SK-N-SH treated with all-trans-retinoic acid at 6 μM for 48 hours (cell line): ENCODE measurements at regions not wholly inside any gene's neighbourhood (a gene's known extent, or its start where the extent isn't known, plus 50 kb on each side); places are given as distances from the start of the nearest gene placed in this dataset.
"Not testable (repeated sequence)": the region's sequence is repeated elsewhere in the genome, so short reads cannot be mapped to it uniquely, and the experiment has no call there.

Source experiments
- ATAC-seq: fragments of 200-7000 bp; cut with Tn5 transposase; 3 replicates; pipeline ENCODE4 v1.9.1; 2020; ENCODE audit warnings: mild to moderate bottlenecking, moderate library complexity
- ARNTL ChIP-seq: fragments of 450-650 bp; formaldehyde crosslinking; IDR thresholded peaks from 2 replicates; pipeline ENCODE4 v1.5.0; 2020; ENCODE audit warnings: low read depth, mild to moderate bottlenecking, moderate library complexity, borderline replicate concordance
- BACH2 ChIP-seq: fragments of 250-450 bp; sonication (Bioruptor Pico); IDR thresholded peaks from 2 replicates; pipeline ENCODE4 v1.9.0; 2021; ENCODE audit warnings: mild to moderate bottlenecking, borderline replicate concordance
- CREB5 ChIP-seq: fragments of 250-450 bp; sonication (Bioruptor Pico); IDR thresholded peaks from 2 replicates; pipeline ENCODE4 v1.5.1; 2020; ENCODE audit warnings: low read depth, mild to moderate bottlenecking, moderate library complexity
- CSDC2 ChIP-seq: fragments of 250-450 bp; sonication (Bioruptor Pico); IDR thresholded peaks from 2 replicates; pipeline ENCODE4 v1.5.0; 2020; ENCODE audit warnings: mild to moderate bottlenecking, moderate library complexity
- CSRNP3 ChIP-seq: fragments of 250-450 bp; sonication (Bioruptor Pico); IDR thresholded peaks from 2 replicates; pipeline ENCODE4 v1.5.1; 2021; ENCODE audit warnings: mild to moderate bottlenecking, moderate library complexity
- ESRRG ChIP-seq: fragments of 250-450 bp; sonication (Bioruptor Pico); IDR thresholded peaks from 2 replicates; pipeline ENCODE4 v1.6.1; 2021; ENCODE audit warnings: mild to moderate bottlenecking
- GLIS3 ChIP-seq: fragments of 250-450 bp; sonication (Bioruptor Pico); IDR thresholded peaks from 2 replicates; pipeline ENCODE4 v1.5.0; 2020; ENCODE audit warnings: mild to moderate bottlenecking, moderate library complexity
- ISL1 ChIP-seq: fragments of 250-450 bp; sonication (Bioruptor Pico); IDR thresholded peaks from 2 replicates; pipeline ENCODE4 v2.1.2; 2022; ENCODE audit warnings: mild to moderate bottlenecking, moderate library complexity
- PATZ1 ChIP-seq: fragments of 250-450 bp; sonication (Bioruptor Pico); IDR thresholded peaks from 2 replicates; pipeline ENCODE4 v1.8.0; 2020; ENCODE audit warnings: mild to moderate bottlenecking, moderate library complexity, borderline replicate concordance
- POU6F1 ChIP-seq: fragments of 250-450 bp; sonication (Bioruptor Pico); IDR thresholded peaks from 2 replicates; pipeline ENCODE4 v1.8.0; 2021; ENCODE audit warnings: low read depth, mild to moderate bottlenecking, moderate library complexity, borderline replicate concordance
- PPARA ChIP-seq: fragments of 250-450 bp; sonication (Bioruptor Pico); IDR thresholded peaks from 2 replicates; pipeline ENCODE4 v1.5.0; 2020; ENCODE audit warnings: mild to moderate bottlenecking, borderline replicate concordance
- RARB ChIP-seq: fragments of 250-450 bp; sonication (Bioruptor Pico); IDR thresholded peaks from 2 replicates; pipeline ENCODE4 v1.8.0; 2021; ENCODE audit warnings: mild to moderate bottlenecking, moderate library complexity
- TCF4 ChIP-seq: fragments of 250-450 bp; sonication (Bioruptor Pico); IDR thresholded peaks from 2 replicates; pipeline ENCODE4 v1.8.0; 2021; ENCODE audit warnings: mild to moderate bottlenecking, moderate library complexity, borderline replicate concordance
- TOX ChIP-seq: fragments of 250-450 bp; sonication (Bioruptor Pico); IDR thresholded peaks from 2 replicates; pipeline ENCODE4 v1.8.0; 2021; ENCODE audit warnings: mild to moderate bottlenecking, moderate library complexity, borderline replicate concordance
- ZC3H10 ChIP-seq: fragments of 250-450 bp; sonication (Bioruptor Pico); IDR thresholded peaks from 2 replicates; pipeline ENCODE4 v1.5.1; 2021; ENCODE audit warnings: mild to moderate bottlenecking, moderate library complexity
- ZFP3 ChIP-seq: fragments of 250-450 bp; sonication (Bioruptor Pico); IDR thresholded peaks from 2 replicates; pipeline ENCODE4 v1.5.0; 2020; ENCODE audit warnings: mild to moderate bottlenecking, moderate library complexity
- ZFP30 ChIP-seq: fragments of 450-650 bp; formaldehyde crosslinking; IDR thresholded peaks from 2 replicates; pipeline ENCODE4 v1.5.0; 2022; ENCODE audit warnings: mild to moderate bottlenecking, moderate library complexity
- ZNF565 ChIP-seq: fragments of 450-650 bp; formaldehyde crosslinking; conservative IDR thresholded peaks from 2 replicates; pipeline ENCODE4 v1.5.0; 2020; ENCODE audit warnings: low read depth, mild to moderate bottlenecking, moderate library complexity
- ZNF70 ChIP-seq: fragments of 450-650 bp; formaldehyde crosslinking; IDR thresholded peaks from 2 replicates; pipeline ENCODE4 v1.5.0; 2020; ENCODE audit warnings: mild to moderate bottlenecking, moderate library complexity
- ZNF8 ChIP-seq: fragments of 450-650 bp; formaldehyde crosslinking; IDR thresholded peaks from 2 replicates; pipeline ENCODE4 v1.5.0; 2020; ENCODE audit warnings: mild to moderate bottlenecking, moderate library complexity

- TF ChIP-seq CSRNP3 (no peak), ISL1 (CRISPR knock-in tag) (no peak), CSDC2 (CRISPR knock-in tag) (no peak)
- ATAC-seq: no peak
Observed at GRCh38 chr3:29178809-29179793, 101.8 kb upstream of the RBMS3 start.

GRCh38 chr3:29181149-29181780 is 99.6 kb upstream of the RBMS3 start:
- no peak for ATAC-seq
- no peak for TF ChIP-seq BACH2 (CRISPR knock-in tag)
- TF ChIP-seq ZNF70 (CRISPR knock-in tag): no peak
- no peak for TF ChIP-seq PATZ1 (CRISPR knock-in tag)
- no peak for TF ChIP-seq TCF4 (CRISPR knock-in tag)
- TF ChIP-seq ISL1 (CRISPR knock-in tag): no peak
- TF ChIP-seq CSDC2 (CRISPR knock-in tag): no peak
- TF ChIP-seq TOX (CRISPR knock-in tag): no peak
- no peak for TF ChIP-seq ZFP3 (CRISPR knock-in tag)
- TF ChIP-seq RARB (CRISPR knock-in tag): no peak
- no peak for TF ChIP-seq GLIS3 (CRISPR knock-in tag)
- TF ChIP-seq ZNF8 (CRISPR knock-in tag): no peak

- no peak for TF ChIP-seq CSRNP3
- no peak for TF ChIP-seq ISL1 (CRISPR knock-in tag)
- no peak for ATAC-seq
Observed at GRCh38 chr3:29181872-29182271, 99.0 kb upstream of the RBMS3 start.

- ATAC-seq: not testable (repeated sequence)
Observed at GRCh38 chr3:29182828-29183227, 98.0 kb upstream of the RBMS3 start.

GRCh38 chr3:29183346-29184087 is 97.4 kb upstream of the RBMS3 start:
- ATAC-seq: peak; percentile 58
- TF ChIP-seq BACH2 (CRISPR knock-in tag) (no peak), ZFP30 (no peak), TOX (CRISPR knock-in tag) (peak; percentile 66; the same call in 1 of the 2 replicates), CREB5 (CRISPR knock-in tag) (no peak), ZC3H10 (CRISPR knock-in tag) (peak; percentile 68), TCF4 (CRISPR knock-in tag) (no peak), POU6F1 (CRISPR knock-in tag) (no peak; the same call in 1 of the 2 replicates), CSDC2 (CRISPR knock-in tag) (no peak), ZNF565 (CRISPR knock-in tag) (no peak), ZFP3 (CRISPR knock-in tag) (peak; percentile 71), PPARA (CRISPR knock-in tag) (no peak), ZNF70 (CRISPR knock-in tag) (no peak), ISL1 (CRISPR knock-in tag) (peak; percentile 54), ZNF8 (CRISPR knock-in tag) (no peak), ARNTL (CRISPR knock-in tag) (no peak), ESRRG (CRISPR knock-in tag) (no peak), GLIS3 (CRISPR knock-in tag) (no peak)
